GM18951 (cell line): ENCODE measurements at regions not wholly inside any gene's neighbourhood (a gene's known extent, or its start where the extent isn't known, plus 50 kb on each side); places are given as distances from the start of the nearest gene placed in this dataset.

ENCODE experiments used
- POLR2A ChIP-seq: IDR thresholded peaks from 4 replicates; pipeline ENCODE4 v1.6.1; 2011; ENCODE audit warnings: mild to moderate bottlenecking; ENCODE audit not compliant: insufficient read length, insufficient read depth; ENCODE audit errors: extremely low read depth
- in situ Hi-C: fragments of 300-500 bp; cut with MboI; formaldehyde crosslinking; loops from one replicate; pipeline ENCODE4 v1.12.0; 2022; ENCODE audit warnings: low sequenced_read_pairs, mixed read lengths, inconsistent platforms; ENCODE audit not compliant: unreplicated experiment

GRCh38 chr13:69551193-69551592, 556.4 kb upstream of the ATXN8OS start:
- in situ Hi-C loops, result no loop called here
- no peak for TF ChIP-seq POLR2A

- TF ChIP-seq POLR2A, result no peak
- in situ Hi-C loops, result loop anchor here (25.0 kb wide), 2 partner anchors 290 to 1015 kb away; no protein-coding TSS in a partner anchor
These were observed 559.8 kb upstream of the ATXN8OS start for GRCh38 chr13:69547780-69548179.

- in situ Hi-C loops, result loop anchor here (25.0 kb wide), 2 partner anchors 292 to 1017 kb away; no protein-coding TSS in a partner anchor
- no peak for TF ChIP-seq POLR2A
These were observed 562.1 kb upstream of the ATXN8OS start for GRCh38 chr13:69545551-69545950.

GRCh38 chr13:69524459-69525150, 583.0 kb upstream of the ATXN8OS start:
- no peak for TF ChIP-seq POLR2A
- in situ Hi-C loops, result loop anchor here (25.0 kb wide), 2 partner anchors 313 to 1038 kb away; no protein-coding TSS in a partner anchor

- TF ChIP-seq POLR2A, result no peak
- in situ Hi-C loops, result no loop called here
These were observed 610.6 kb upstream of the ATXN8OS start for GRCh38 chr13:69496981-69497380.

GRCh38 chr13:69495096-69495495, 612.5 kb upstream of the ATXN8OS start:
- TF ChIP-seq POLR2A, result no peak
- in situ Hi-C loops, result no loop called here

- in situ Hi-C loops, result no loop called here
- no peak for TF ChIP-seq POLR2A
These were observed 620.0 kb upstream of the ATXN8OS start for GRCh38 chr13:69487576-69487975.

GRCh38 chr13:69485991-69486592, 621.5 kb upstream of the ATXN8OS start:
- in situ Hi-C loops, result no loop called here

GRCh38 chr13:69477451-69477850, 630.2 kb upstream of the ATXN8OS start:
- in situ Hi-C loops, result no loop called here
- TF ChIP-seq POLR2A, result no peak

More at GRCh38 chr13:69485991-69486592, 621.5 kb upstream of the ATXN8OS start:
- no peak for TF ChIP-seq POLR2A

GRCh38 chr13:69474011-69474685, 633.5 kb upstream of the ATXN8OS start:
- in situ Hi-C loops, result no loop called here
- TF ChIP-seq POLR2A, result no peak

- TF ChIP-seq POLR2A, result no peak
These were observed 639.0 kb upstream of the ATXN8OS start for GRCh38 chr13:69468624-69469023.

GRCh38 chr13:69461397-69461796, 646.2 kb upstream of the ATXN8OS start:
- no peak for TF ChIP-seq POLR2A
- in situ Hi-C loops, result no loop called here

More at GRCh38 chr13:69468624-69469023, 639.0 kb upstream of the ATXN8OS start:
- in situ Hi-C loops, result no loop called here

- no peak for TF ChIP-seq POLR2A
- in situ Hi-C loops, result no loop called here
These were observed 648.3 kb upstream of the ATXN8OS start for GRCh38 chr13:69459346-69459745.
